ENCODE measurements at regions not wholly inside any gene's neighbourhood (a gene's known extent, or its start where the extent isn't known, plus 50 kb on each side); places are given as distances from the start of the nearest gene placed in this dataset.

GRCh38 chr11:23732026-23732425, 764.8 kb upstream of the LUZP2 start:
- Histone ChIP-seq H3K36me3 (ENCODE audit: control insufficient read depth, insufficient read depth, low read length) (no peaks in the 10 kb centered on the region), H3K27me3 (replicated peaks; ENCODE audit: control insufficient read depth, insufficient read depth, low read length) (no peaks in the 10 kb centered on the region), H3K4me3 (replicated peaks; ENCODE audit: low read depth, low read length) (no peak overlapping the region)
- no peak for DNase-seq (ENCODE audit: extremely low read depth, insufficient read length)
- TF ChIP-seq, protein P1, sequence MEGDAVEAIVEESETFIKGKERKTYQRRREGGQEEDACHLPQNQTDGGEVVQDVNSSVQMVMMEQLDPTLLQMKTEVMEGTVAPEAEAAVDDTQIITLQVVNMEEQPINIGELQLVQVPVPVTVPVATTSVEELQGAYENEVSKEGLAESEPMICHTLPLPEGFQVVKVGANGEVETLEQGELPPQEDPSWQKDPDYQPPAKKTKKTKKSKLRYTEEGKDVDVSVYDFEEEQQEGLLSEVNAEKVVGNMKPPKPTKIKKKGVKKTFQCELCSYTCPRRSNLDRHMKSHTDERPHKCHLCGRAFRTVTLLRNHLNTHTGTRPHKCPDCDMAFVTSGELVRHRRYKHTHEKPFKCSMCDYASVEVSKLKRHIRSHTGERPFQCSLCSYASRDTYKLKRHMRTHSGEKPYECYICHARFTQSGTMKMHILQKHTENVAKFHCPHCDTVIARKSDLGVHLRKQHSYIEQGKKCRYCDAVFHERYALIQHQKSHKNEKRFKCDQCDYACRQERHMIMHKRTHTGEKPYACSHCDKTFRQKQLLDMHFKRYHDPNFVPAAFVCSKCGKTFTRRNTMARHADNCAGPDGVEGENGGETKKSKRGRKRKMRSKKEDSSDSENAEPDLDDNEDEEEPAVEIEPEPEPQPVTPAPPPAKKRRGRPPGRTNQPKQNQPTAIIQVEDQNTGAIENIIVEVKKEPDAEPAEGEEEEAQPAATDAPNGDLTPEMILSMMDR (IDR thresholded peaks at IDR 0.05; ENCODE audit: insufficient read depth, low read length, poor library complexity, severe bottlenecking) = no peak

- H3K27me3 ChIP-seq (replicated peaks; ENCODE audit: control insufficient read depth, insufficient read depth, low read length) = no peaks in the 10 kb centered on the region
- TF ChIP-seq, protein P1 (IDR thresholded peaks at IDR 0.05; ENCODE audit: insufficient read depth, low read length, poor library complexity, severe bottlenecking) = no peak
- DNase-seq (ENCODE audit: extremely low read depth, insufficient read length) = no peak
- no peaks in the 10 kb centered on the region for H3K36me3 ChIP-seq (ENCODE audit: control insufficient read depth, insufficient read depth, low read length)
- no peak overlapping the region for H3K4me3 ChIP-seq (replicated peaks; ENCODE audit: low read depth, low read length)
Observed at GRCh38 chr11:23746896-23747295, 750.0 kb upstream of the LUZP2 start.

GRCh38 chr11:23749762-23750430, 747.0 kb upstream of the LUZP2 start:
- no peak for DNase-seq (ENCODE audit: extremely low read depth, insufficient read length)
- Histone ChIP-seq H3K27me3 (replicated peaks; ENCODE audit: control insufficient read depth, insufficient read depth, low read length) (no peaks in the 10 kb centered on the region), H3K4me3 (replicated peaks; ENCODE audit: low read depth, low read length) (no peak overlapping the region), H3K36me3 (ENCODE audit: control insufficient read depth, insufficient read depth, low read length) (no peaks in the 10 kb centered on the region)
- TF ChIP-seq, protein P1 (IDR thresholded peaks at IDR 0.05; ENCODE audit: insufficient read depth, low read length, poor library complexity, severe bottlenecking) = no peak

DNA sequence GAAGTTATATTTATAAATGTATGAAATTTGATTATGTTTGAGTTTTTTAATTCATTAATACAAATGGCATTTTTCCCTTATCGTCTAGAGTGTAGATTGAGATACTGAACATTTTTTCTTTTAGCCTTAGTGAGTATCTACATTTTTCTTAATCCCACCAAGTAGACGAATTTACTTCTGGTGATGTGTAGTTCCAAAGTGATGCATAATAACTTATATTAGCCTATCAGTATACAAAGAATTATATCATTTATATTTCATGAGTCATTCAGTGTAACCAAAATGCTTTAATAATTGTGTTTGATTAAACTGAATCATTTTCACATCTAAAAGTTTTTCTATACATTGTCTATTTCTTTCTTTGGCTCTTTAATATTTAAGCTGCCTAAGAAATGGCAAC, 745.6 kb upstream of the LUZP2 start:
- H3K27me3 ChIP-seq (replicated peaks; ENCODE audit: control insufficient read depth, insufficient read depth, low read length) = no peaks in the 10 kb centered on the region
- H3K36me3 ChIP-seq (ENCODE audit: control insufficient read depth, insufficient read depth, low read length) = no peaks in the 10 kb centered on the region
- DNase-seq (ENCODE audit: extremely low read depth, insufficient read length) = no peak
- H3K4me3 ChIP-seq (replicated peaks; ENCODE audit: low read depth, low read length) = no peak overlapping the region
- TF ChIP-seq, protein P1 (IDR thresholded peaks at IDR 0.05; ENCODE audit: insufficient read depth, low read length, poor library complexity, severe bottlenecking) = no peak

DNA sequence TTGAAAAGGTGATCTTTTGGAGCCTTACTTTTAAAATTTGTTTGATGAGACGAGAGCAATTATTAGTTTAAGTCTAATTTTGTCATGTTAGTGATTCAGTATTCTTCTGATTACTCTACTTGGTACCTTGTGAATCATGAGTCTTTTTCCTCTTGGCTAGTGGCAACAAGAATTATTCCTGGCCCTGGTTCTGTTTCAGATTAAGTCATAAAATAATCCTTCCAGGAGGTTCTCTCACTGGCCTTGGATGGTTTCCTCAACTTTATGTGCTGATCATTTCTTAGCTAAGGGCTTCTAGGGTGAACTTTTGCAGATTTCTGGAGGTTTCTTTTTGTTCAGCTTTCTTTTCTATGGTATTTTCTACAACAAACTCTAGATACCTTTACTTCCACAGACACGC, 741.8 kb upstream of the LUZP2 start:
- TF ChIP-seq, protein P1 (IDR thresholded peaks at IDR 0.05; ENCODE audit: insufficient read depth, low read length, poor library complexity, severe bottlenecking) = no peak
- Histone ChIP-seq H3K4me3 (replicated peaks; ENCODE audit: low read depth, low read length) (no peak overlapping the region), H3K36me3 (ENCODE audit: control insufficient read depth, insufficient read depth, low read length) (no peaks in the 10 kb centered on the region), H3K27me3 (replicated peaks; ENCODE audit: control insufficient read depth, insufficient read depth, low read length) (no peaks in the 10 kb centered on the region)
- DNase-seq (ENCODE audit: extremely low read depth, insufficient read length) = no peak

DNA sequence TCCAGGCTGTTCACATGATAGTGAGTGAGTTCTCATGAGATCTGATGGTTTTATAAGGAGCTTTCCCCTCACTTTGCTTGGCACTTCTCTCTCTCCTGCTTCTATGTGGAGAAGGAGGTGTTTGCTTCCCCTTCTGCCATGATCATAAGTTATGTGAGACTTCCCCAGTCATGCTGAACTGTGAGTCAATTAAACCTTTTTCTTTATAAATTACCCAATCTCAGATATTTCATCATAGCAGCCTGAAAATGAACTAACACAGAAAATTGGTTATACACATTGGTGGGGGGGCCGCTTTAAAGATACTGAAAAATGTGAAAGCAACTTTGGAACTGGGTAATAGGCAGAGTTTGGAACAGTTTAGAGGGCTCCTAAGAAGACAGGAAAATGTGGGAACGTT, 741.1 kb upstream of the LUZP2 start:
- no peak for DNase-seq (ENCODE audit: extremely low read depth, insufficient read length)
- no peaks in the 10 kb centered on the region for H3K36me3 ChIP-seq (ENCODE audit: control insufficient read depth, insufficient read depth, low read length)
- no peaks in the 10 kb centered on the region for H3K27me3 ChIP-seq (replicated peaks; ENCODE audit: control insufficient read depth, insufficient read depth, low read length)
- TF ChIP-seq, protein P1 (IDR thresholded peaks at IDR 0.05; ENCODE audit: insufficient read depth, low read length, poor library complexity, severe bottlenecking) = no peak
- H3K4me3 ChIP-seq (replicated peaks; ENCODE audit: low read depth, low read length) = no peak overlapping the region

Data from GM06990 (cell line).